ENCODE measurements at regions not wholly inside any gene's neighbourhood (a gene's known extent, or its start where the extent isn't known, plus 50 kb on each side); places are given as distances from the start of the nearest gene placed in this dataset.

DNA sequence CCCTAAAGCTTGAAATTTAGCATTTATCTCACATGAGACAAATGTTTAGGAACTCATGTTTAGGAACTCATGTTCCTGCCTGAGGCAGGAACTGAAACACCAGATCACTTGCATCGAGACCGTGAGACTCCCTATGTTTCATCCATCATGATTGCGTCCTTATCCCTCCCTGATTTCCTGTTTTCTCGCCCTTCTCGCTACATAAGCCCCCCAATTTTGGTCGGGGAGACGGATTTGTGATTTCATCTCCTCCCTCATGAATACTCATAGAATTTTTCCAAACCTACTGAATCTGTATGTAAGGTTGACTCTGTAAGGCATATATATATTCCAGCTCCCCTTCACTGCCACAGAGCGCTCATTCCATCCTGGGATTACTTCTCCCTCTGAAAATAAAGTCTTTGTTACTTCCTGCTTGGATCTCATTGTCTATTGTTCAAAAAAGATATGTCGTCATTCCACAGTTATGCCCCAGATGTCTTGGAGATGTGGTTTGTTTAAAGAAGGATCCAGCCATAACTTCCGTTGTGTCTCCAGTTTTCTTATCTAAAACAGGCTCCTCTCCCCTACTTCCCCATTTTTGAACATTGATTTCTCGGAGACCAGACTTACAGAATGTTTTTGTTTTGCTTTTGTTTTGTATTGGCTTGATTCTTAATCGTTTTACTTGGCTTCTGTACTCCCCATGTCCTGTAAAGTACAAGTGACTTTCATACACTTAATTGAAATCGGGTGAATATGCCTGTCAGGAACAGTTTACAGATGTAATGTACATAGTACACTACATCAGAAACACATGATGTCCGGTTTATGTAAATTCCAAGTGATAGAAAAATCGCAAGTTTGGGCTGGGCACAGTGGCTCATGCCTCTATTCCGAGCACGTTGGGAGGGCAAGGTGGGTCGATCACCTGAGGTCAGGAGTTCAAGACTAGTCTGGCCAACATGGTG lies 118.7 kb downstream of the HFE start:
- TF ChIP-seq, protein P1, sequence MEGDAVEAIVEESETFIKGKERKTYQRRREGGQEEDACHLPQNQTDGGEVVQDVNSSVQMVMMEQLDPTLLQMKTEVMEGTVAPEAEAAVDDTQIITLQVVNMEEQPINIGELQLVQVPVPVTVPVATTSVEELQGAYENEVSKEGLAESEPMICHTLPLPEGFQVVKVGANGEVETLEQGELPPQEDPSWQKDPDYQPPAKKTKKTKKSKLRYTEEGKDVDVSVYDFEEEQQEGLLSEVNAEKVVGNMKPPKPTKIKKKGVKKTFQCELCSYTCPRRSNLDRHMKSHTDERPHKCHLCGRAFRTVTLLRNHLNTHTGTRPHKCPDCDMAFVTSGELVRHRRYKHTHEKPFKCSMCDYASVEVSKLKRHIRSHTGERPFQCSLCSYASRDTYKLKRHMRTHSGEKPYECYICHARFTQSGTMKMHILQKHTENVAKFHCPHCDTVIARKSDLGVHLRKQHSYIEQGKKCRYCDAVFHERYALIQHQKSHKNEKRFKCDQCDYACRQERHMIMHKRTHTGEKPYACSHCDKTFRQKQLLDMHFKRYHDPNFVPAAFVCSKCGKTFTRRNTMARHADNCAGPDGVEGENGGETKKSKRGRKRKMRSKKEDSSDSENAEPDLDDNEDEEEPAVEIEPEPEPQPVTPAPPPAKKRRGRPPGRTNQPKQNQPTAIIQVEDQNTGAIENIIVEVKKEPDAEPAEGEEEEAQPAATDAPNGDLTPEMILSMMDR (IDR thresholded peaks at IDR 0.05; ENCODE audit: low read depth, low read length, poor library complexity, severe bottlenecking) = no peak
- TF ChIP-seq EZH2phosphoT487 (IDR thresholded peaks at IDR 0.05; ENCODE audit: borderline replicate concordance, low read length) = no peak
- Histone ChIP-seq H3K4me2 (ENCODE audit: low read length) (peak overlapping the region; percentile 89), H3K27me3 (ENCODE audit: control insufficient read depth, low read length) (no peaks in the 10 kb centered on the region), H3K9me2 (replicated peaks; ENCODE audit: control insufficient read depth, low read length) (no peaks in the 10 kb centered on the region), H3K79me2 (ENCODE audit: control insufficient read depth, low read length) (no peaks in the 10 kb centered on the region), H3K4me1 (ENCODE audit: control insufficient read depth, low read length) (peaks cover 70% of the 10 kb centered on the region), H3K4me3 (ENCODE audit: low read length) (peak overlapping the region; percentile 79), H3K36me3 (ENCODE audit: control insufficient read depth, low read length) (peaks cover 9% of the 10 kb centered on the region), H4K20me1 (ENCODE audit: control insufficient read depth, insufficient read depth, low read depth, low read length) (no peaks in the 10 kb centered on the region), H3K9me3 (ENCODE audit: control insufficient read depth, insufficient read depth, low read length) (no peaks in the 10 kb centered on the region), H3F3A (ENCODE audit: control insufficient read depth, insufficient read depth) (peaks cover 59% of the 10 kb centered on the region), H3K27ac (ENCODE audit: low read depth, low read length) (peak overlapping the region; percentile 92)

DNA sequence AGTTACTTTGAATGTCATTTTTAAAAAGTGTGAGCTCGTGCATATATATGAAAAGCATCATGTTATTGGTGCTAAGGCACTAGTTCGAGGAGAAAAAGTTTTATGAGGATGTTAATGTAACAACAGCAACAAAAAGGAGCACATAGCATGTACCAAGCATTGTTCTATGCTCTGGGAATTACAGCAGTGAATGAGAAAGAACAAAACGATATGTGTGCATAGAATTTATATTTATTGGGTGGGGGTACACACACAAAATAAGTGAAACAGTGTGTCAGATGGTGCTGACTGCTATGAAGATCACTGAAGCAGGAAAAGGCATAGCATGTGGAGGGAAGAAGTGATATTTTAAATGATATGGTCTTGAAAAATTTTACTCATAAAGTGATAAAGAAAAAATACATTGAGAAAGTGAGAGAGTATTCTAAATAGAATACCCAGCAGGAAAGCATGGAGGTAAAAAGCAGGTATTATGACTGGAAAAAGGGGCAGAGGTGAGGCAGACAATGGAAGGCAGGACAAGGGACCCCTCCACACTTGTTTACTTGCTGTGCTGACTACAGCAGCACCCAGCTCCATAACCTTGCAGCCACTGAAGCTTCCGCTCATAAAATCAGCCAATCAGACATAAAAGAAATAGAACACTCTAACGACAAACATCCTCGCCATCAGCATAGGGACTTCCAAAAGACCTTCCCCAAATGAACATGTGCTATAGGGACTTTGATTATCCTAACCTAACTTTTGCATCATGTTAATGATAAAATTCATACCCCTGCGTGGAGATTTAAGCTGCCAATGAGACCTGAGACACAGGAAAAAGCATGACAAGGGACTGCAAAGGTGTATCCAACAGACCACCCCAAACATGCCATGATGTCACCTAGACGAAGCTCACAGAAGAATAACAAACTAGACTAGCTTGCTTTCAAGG lies 119.9 kb downstream of the HFE start:
- peak overlapping the region; percentile 79 for H3K4me3 ChIP-seq (ENCODE audit: low read length)
- peaks cover 9% of the 10 kb centered on the region for H3K36me3 ChIP-seq (ENCODE audit: control insufficient read depth, low read length)
- peak overlapping the region; percentile 92 for H3K27ac ChIP-seq (ENCODE audit: low read depth, low read length)
- H3K9me3 ChIP-seq (ENCODE audit: control insufficient read depth, insufficient read depth, low read length) = no peaks in the 10 kb centered on the region
- H4K20me1 ChIP-seq (ENCODE audit: control insufficient read depth, insufficient read depth, low read depth, low read length) = no peaks in the 10 kb centered on the region
- no peaks in the 10 kb centered on the region for H3K9me2 ChIP-seq (replicated peaks; ENCODE audit: control insufficient read depth, low read length)
- TF ChIP-seq EZH2phosphoT487 (IDR thresholded peaks at IDR 0.05; ENCODE audit: borderline replicate concordance, low read length) = no peak
- TF ChIP-seq, protein P1 (IDR thresholded peaks at IDR 0.05; ENCODE audit: low read depth, low read length, poor library complexity, severe bottlenecking) = no peak
- peaks cover 67% of the 10 kb centered on the region for H3K4me1 ChIP-seq (ENCODE audit: control insufficient read depth, low read length)
- H3K27me3 ChIP-seq (ENCODE audit: control insufficient read depth, low read length) = no peaks in the 10 kb centered on the region
- no peaks in the 10 kb centered on the region for H3K79me2 ChIP-seq (ENCODE audit: control insufficient read depth, low read length)
- H3F3A ChIP-seq (ENCODE audit: control insufficient read depth, insufficient read depth) = peaks cover 52% of the 10 kb centered on the region
- peak overlapping the region; percentile 89 for H3K4me2 ChIP-seq (ENCODE audit: low read length)

DNA sequence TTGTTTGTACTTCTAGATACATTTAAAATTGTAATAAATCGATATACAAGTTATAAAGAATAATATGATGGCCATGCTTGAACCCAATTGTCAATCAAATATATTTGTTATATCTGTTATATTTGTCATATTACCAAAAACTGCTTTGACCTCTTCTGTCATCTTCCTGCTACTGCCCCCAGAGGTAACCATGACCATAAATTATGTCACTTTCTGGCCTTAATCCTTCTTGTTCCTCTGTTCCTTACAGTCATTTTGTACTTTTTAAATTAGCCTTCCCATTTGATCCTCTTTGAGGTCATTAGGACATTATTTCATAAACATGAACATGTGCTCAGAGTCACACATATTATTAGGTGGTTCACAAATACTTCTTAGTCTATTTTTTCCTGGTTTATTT lies 124.7 kb downstream of the HFE start:
- Histone ChIP-seq H3K9me3 (ENCODE audit: control insufficient read depth, insufficient read depth, low read length) (peaks cover 6% of the 10 kb centered on the region; the same call in 1 of the 2 replicates), H3K36me3 (ENCODE audit: control insufficient read depth, low read length) (peaks cover 15% of the 10 kb centered on the region), H3F3A (ENCODE audit: control insufficient read depth, insufficient read depth) (peaks cover 40% of the 10 kb centered on the region), H3K79me2 (ENCODE audit: control insufficient read depth, low read length) (no peaks in the 10 kb centered on the region), H3K27me3 (ENCODE audit: control insufficient read depth, low read length) (no peaks in the 10 kb centered on the region), H3K4me3 (ENCODE audit: low read length) (no peak overlapping the region), H3K4me2 (ENCODE audit: low read length) (no peak overlapping the region), H3K4me1 (ENCODE audit: control insufficient read depth, low read length) (peaks cover 39% of the 10 kb centered on the region), H3K9me2 (replicated peaks; ENCODE audit: control insufficient read depth, low read length) (no peaks in the 10 kb centered on the region), H4K20me1 (ENCODE audit: control insufficient read depth, insufficient read depth, low read depth, low read length) (no peaks in the 10 kb centered on the region), H3K27ac (ENCODE audit: low read depth, low read length) (no peak overlapping the region)
- TF ChIP-seq, protein P1 (IDR thresholded peaks at IDR 0.05; ENCODE audit: low read depth, low read length, poor library complexity, severe bottlenecking) = no peak
- TF ChIP-seq EZH2phosphoT487 (IDR thresholded peaks at IDR 0.05; ENCODE audit: borderline replicate concordance, low read length) = no peak
